Prostate gland (tissue), 2 donors: ENCODE measurements at regions not wholly inside any gene's neighbourhood (a gene's known extent, or its start where the extent isn't known, plus 50 kb on each side); places are given as distances from the start of the nearest gene placed in this dataset.

Experiments
- DNase-seq: peaks from one replicate; pipeline ENCODE4 v3.0.0-alpha.2; 2019; ENCODE audit warnings: low spot score
- H3K27ac ChIP-seq, 2 donors: fragments of 200-600 bp; sonication (generic); 2 replicates each; pipeline ENCODE4 v1.5.1; 2017 to 2019
- H3K27me3 ChIP-seq: fragments of 200-600 bp; sonication (generic); replicated peaks from 2 replicates; pipeline ENCODE4 v1.5.1; 2019; ENCODE audit not compliant: insufficient read depth
- H3K36me3 ChIP-seq, 2 donors: fragments of 200-600 bp; sonication (generic); 1 replicate in 1 of 2; 2 replicates in 1 of 2; pipeline versions ENCODE4 v1.5.1 to v1.8.1; 2017 to 2019
- H3K4me1 ChIP-seq: fragments of 200-600 bp; sonication (generic); replicated peaks from 2 replicates; pipeline ENCODE4 v1.5.1; 2019
- H3K4me3 ChIP-seq, 2 donors: fragments of 200-600 bp; sonication (generic); 2 replicates each; pipeline ENCODE4 v1.5.1; 2017 to 2019
- H3K9me3 ChIP-seq: fragments of 200-600 bp; sonication (generic); 2 replicates; pipeline ENCODE4 v1.5.1; 2017
- CTCF ChIP-seq, 4 experiments: fragments of 200-600 bp in 2 of 4; fragments of 450-650 bp in 2 of 4; sonication (generic) in 2 of 4; IDR thresholded peaks; 1 replicate in 3 of 4; 2 replicates in 1 of 4; pipeline ENCODE4 v1.5.1; 2016 to 2019; ENCODE audit warnings: antibody characterized with exemption in 4 of 4, mild to moderate bottlenecking in 2 of 4, moderate library complexity in 2 of 4
- POLR2A ChIP-seq: fragments of 450-650 bp; IDR thresholded peaks from one replicate; pipeline ENCODE4 v1.6.1; 2016; ENCODE audit warnings: antibody characterized with exemption, mild to moderate bottlenecking
- POLR2AphosphoS5 ChIP-seq: sonication (generic); formaldehyde crosslinking; IDR thresholded peaks from one replicate; pipeline ENCODE4 v1.6.1; 2017; ENCODE audit warnings: antibody characterized with exemption
- WGBS: methylation state at CpG from one replicate; pipeline ENCODE4 v1.1.5; 2018; 5-methylcytosine and 5-hydroxymethylcytosine counted together
- intact Hi-C: fragments of 100-400 bp; cut with DNase I; formaldehyde crosslinking; loops from one replicate; pipeline ENCODE4 v1.14.2; 2022

DNA sequence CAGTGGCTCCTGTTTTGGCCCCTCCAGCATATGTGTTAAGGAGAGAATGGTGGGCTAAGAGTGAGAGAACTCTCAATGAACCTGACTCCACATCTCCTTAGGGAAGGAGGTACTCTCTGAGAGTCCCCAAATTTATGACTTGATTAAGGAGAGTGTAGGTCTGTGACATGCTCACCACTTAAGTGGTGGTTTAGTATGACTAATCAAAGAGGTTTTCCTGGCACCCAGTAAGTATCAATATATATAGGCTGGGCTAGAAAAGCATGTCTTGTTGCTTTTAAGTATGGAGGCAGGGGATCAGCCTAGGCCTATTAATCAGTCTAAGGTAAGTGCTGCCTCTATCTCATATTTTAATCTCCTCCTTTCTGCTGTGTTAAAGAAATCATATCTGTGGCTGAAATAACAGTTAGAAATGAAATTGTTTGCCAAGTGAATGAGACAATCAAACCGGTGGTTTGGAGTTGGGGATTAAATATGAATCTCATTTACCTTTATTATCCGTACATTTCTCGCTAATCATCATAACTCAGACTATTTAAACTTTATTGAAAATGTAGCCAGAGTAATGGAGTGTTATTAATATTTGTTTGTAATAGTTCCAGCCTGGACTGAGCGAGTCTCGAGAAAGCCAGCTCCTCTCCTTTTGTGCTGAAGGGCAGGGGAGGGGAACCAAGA lies 107.7 kb upstream of the MEIS1 start:
- no peak overlapping the region for H3K4me3 ChIP-seq
- TF ChIP-seq CTCF (IDR thresholded peaks at IDR 0.05) (no peak), POLR2AphosphoS5 (no peak), POLR2A (no peak)
- no peak overlapping the region for H3K27ac ChIP-seq
- H3K9me3 ChIP-seq = no peaks in the 10 kb centered on the region
- intact Hi-C loops = no loop called here
- WGBS = 92% methylated on average over 5 of the region's 5 CpGs
- no peaks in the 10 kb centered on the region for H3K4me1 ChIP-seq
- no peaks in the 10 kb centered on the region for H3K27me3 ChIP-seq
- no peaks in the 10 kb centered on the region for H3K36me3 ChIP-seq
- no peak for DNase-seq

DNA sequence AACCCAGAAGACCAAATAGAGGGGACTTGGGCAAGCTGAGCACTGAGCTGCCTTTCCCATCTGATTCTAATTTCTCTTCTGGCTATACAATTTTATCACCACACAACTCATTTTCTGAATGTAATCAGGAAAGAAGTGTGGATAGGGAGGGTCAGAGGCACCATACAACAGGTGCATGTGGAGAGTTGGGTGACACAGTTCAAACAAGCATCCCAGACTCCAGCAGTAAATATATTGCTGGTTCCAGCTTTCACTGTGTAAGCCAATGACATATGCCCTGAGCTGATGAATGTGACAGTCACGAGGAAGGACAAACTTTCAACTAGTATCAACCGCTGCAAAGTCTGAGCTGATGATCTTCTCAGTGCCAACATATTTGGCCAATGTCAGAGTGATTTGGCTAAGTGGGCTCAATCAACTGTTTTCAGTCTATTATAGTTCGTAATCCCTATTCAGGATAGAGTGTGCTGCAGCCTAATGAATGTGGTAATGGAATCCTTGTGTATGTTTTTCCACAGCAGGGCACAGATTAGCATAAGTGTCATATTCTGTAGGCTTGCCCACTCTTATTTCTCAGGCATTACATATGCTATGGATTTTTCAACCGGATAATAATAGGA lies 109.9 kb upstream of the MEIS1 start:
- H3K4me3 ChIP-seq = no peak overlapping the region
- TF ChIP-seq POLR2A = no peak
- TF ChIP-seq POLR2AphosphoS5 = no peak
- no peak for TF ChIP-seq CTCF (IDR thresholded peaks at IDR 0.05)
- DNase-seq = no peak
- WGBS = 90% methylated on average over 4 of the region's 4 CpGs
- H3K4me1 ChIP-seq = no peaks in the 10 kb centered on the region
- no peaks in the 10 kb centered on the region for H3K9me3 ChIP-seq
- intact Hi-C loops = no loop called here
- no peaks in the 10 kb centered on the region for H3K36me3 ChIP-seq
- H3K27ac ChIP-seq = no peak overlapping the region
- no peaks in the 10 kb centered on the region for H3K27me3 ChIP-seq

DNA sequence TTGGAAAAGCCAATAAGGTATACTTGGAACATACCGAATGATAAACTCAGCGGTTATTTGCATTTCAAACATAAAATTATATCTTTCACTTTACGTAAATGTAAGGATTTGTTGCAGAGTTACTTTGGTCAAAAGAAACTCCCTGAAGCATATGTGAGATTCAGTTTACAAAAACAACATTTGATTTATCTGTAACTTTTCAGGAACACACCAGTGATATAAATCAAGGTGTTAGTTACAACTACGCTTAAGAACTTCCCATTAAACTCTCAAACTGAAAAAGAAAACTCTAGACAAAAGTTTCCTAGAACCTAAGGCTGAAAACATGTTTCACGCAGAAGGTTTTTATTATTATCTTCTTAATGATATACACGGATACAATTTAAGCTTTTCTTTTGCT lies 110.6 kb upstream of the MEIS1 start:
- TF ChIP-seq CTCF (IDR thresholded peaks at IDR 0.05) (no peak), POLR2AphosphoS5 (no peak), POLR2A (no peak)

DNA sequence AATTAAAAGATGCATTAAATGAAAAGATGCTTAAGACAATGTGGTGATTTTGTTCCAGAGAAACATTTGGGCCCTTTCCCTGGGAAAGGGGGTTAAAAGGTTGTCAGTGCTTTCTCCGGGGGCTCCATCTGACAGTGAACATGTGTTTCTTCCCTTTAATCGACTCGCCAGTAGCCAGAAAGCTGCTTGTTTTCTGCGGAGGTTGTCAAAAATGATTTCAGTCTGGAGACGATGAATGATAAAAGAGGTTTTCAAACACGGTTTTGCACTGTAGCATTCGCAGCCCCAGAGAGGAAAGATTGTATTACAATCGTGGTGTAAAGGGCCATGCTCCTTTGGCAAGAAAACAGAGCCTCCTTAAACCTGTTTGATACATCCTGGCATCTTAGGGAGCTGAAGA lies 111.5 kb upstream of the MEIS1 start:
- TF ChIP-seq POLR2A (no peak), CTCF (IDR thresholded peaks at IDR 0.05) (no peak), POLR2AphosphoS5 (no peak)
- Histone ChIP-seq H3K27ac (no peak overlapping the region), H3K27me3 (no peaks in the 10 kb centered on the region), H3K4me3 (no peak overlapping the region), H3K36me3 (no peaks in the 10 kb centered on the region), H3K9me3 (no peaks in the 10 kb centered on the region), H3K4me1 (no peaks in the 10 kb centered on the region)
- intact Hi-C loops = no loop called here
- WGBS = 63% methylated on average over 8 of the region's 8 CpGs
- no peak for DNase-seq

More for the DNA sequence above, 110.6 kb upstream of the MEIS1 start:
- no peak overlapping the region for H3K27ac ChIP-seq
- no peaks in the 10 kb centered on the region for H3K27me3 ChIP-seq
- no peaks in the 10 kb centered on the region for H3K9me3 ChIP-seq
- H3K4me3 ChIP-seq = no peak overlapping the region
- WGBS = 87% methylated on average over 6 of the region's 6 CpGs
- no peaks in the 10 kb centered on the region for H3K4me1 ChIP-seq
- no peaks in the 10 kb centered on the region for H3K36me3 ChIP-seq
- intact Hi-C loops = no loop called here
- DNase-seq = no peak
